ENCODE measurements at regions not wholly inside any gene's neighbourhood (a gene's known extent, or its start where the extent isn't known, plus 50 kb on each side); places are given as distances from the start of the nearest gene placed in this dataset.

- H3K36me3 ChIP-seq: no peaks in the 10 kb centered on the region
- DNase-seq (ENCODE audit: low spot score): peak; percentile 87
- H3K9me3 ChIP-seq: no peaks in the 10 kb centered on the region
- no peaks in the 10 kb centered on the region for H3K27me3 ChIP-seq
- peak overlapping the region in 1 of 2 donors; percentile 31 for H3K4me3 ChIP-seq
- peaks cover 0 to 9% of the 10 kb centered on the region in 2 donors for H3K4me1 ChIP-seq
- TF ChIP-seq CTCF (IDR thresholded peaks at IDR 0.05): peak; percentile 81 to 95
- no peak overlapping the region for H3K27ac ChIP-seq
Observed at GRCh38 chr13:107211073-107211472, 643.1 kb upstream of the ARGLU1 start.

GRCh38 chr13:107210723-107211030, 642.7 kb upstream of the ARGLU1 start:
- Histone ChIP-seq H3K4me1 (peaks cover 0 to 9% of the 10 kb centered on the region in 2 donors), H3K36me3 (no peaks in the 10 kb centered on the region), H3K27me3 (no peaks in the 10 kb centered on the region), H3K9me3 (no peaks in the 10 kb centered on the region), H3K27ac (no peak overlapping the region), H3K4me3 (peak overlapping the region in 1 of 2 donors; percentile 31)
- no peak for DNase-seq (ENCODE audit: low spot score)
- no peak for TF ChIP-seq CTCF (IDR thresholded peaks at IDR 0.05)

- Histone ChIP-seq H3K4me3 (peak overlapping the region in 1 of 2 donors; percentile 31), H3K27ac (no peak overlapping the region), H3K4me1 (peaks cover 0 to 9% of the 10 kb centered on the region in 2 donors), H3K9me3 (no peaks in the 10 kb centered on the region), H3K36me3 (no peaks in the 10 kb centered on the region), H3K27me3 (no peaks in the 10 kb centered on the region)
- no peak for TF ChIP-seq CTCF (IDR thresholded peaks at IDR 0.05)
- no peak for DNase-seq (ENCODE audit: low spot score)
Observed at GRCh38 chr13:107209824-107210722, 642.1 kb upstream of the ARGLU1 start.

GRCh38 chr13:107208889-107209288, 641.0 kb upstream of the ARGLU1 start:
- H3K4me1 ChIP-seq: peaks cover 0 to 14% of the 10 kb centered on the region in 2 donors
- H3K36me3 ChIP-seq: no peaks in the 10 kb centered on the region
- no peak for DNase-seq (ENCODE audit: low spot score)
- H3K27ac ChIP-seq: no peak overlapping the region
- no peaks in the 10 kb centered on the region for H3K9me3 ChIP-seq
- H3K27me3 ChIP-seq: no peaks in the 10 kb centered on the region
- no peak for TF ChIP-seq CTCF (IDR thresholded peaks at IDR 0.05)
- H3K4me3 ChIP-seq: no peak overlapping the region

- Histone ChIP-seq H3K4me1 (peaks cover 0 to 18% of the 10 kb centered on the region in 2 donors), H3K36me3 (no peaks in the 10 kb centered on the region), H3K27me3 (no peaks in the 10 kb centered on the region), H3K27ac (no peak overlapping the region), H3K9me3 (no peaks in the 10 kb centered on the region), H3K4me3 (no peak overlapping the region)
- TF ChIP-seq CTCF (IDR thresholded peaks at IDR 0.05): peak; percentile 96 to 97
- no peak for DNase-seq (ENCODE audit: low spot score)
Observed at GRCh38 chr13:107205318-107206104, 637.6 kb upstream of the ARGLU1 start.
